ENCODE measurements at regions not wholly inside any gene's neighbourhood (a gene's known extent, or its start where the extent isn't known, plus 50 kb on each side); places are given as distances from the start of the nearest gene placed in this dataset.

DNA sequence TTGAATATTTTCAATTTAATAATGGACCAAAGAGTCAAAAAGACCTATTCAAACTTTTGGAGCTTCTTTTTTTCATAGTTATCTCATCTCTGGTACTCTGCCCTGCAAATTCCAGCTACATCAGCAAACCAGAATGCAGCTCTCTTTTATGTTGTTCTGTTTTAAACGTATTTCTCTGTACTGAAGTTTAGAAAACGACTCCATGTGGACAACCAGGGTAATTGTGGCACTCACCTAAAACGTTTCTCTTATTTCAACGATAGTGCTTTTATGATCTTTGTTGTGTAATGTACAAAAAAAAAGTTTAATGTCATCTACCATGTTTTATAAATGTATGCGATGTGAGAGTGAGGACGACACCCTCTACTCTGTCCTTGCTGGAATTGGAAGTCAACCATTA is 1472.3 kb upstream of the GBE1 start:
- TF ChIP-seq TAF1 (IDR thresholded peaks at IDR 0.05; ENCODE audit: low read depth), result no peak
- TF ChIP-seq EP300 (IDR thresholded peaks at IDR 0.05; ENCODE audit: borderline replicate concordance), result no peak
- TF ChIP-seq, protein P1, sequence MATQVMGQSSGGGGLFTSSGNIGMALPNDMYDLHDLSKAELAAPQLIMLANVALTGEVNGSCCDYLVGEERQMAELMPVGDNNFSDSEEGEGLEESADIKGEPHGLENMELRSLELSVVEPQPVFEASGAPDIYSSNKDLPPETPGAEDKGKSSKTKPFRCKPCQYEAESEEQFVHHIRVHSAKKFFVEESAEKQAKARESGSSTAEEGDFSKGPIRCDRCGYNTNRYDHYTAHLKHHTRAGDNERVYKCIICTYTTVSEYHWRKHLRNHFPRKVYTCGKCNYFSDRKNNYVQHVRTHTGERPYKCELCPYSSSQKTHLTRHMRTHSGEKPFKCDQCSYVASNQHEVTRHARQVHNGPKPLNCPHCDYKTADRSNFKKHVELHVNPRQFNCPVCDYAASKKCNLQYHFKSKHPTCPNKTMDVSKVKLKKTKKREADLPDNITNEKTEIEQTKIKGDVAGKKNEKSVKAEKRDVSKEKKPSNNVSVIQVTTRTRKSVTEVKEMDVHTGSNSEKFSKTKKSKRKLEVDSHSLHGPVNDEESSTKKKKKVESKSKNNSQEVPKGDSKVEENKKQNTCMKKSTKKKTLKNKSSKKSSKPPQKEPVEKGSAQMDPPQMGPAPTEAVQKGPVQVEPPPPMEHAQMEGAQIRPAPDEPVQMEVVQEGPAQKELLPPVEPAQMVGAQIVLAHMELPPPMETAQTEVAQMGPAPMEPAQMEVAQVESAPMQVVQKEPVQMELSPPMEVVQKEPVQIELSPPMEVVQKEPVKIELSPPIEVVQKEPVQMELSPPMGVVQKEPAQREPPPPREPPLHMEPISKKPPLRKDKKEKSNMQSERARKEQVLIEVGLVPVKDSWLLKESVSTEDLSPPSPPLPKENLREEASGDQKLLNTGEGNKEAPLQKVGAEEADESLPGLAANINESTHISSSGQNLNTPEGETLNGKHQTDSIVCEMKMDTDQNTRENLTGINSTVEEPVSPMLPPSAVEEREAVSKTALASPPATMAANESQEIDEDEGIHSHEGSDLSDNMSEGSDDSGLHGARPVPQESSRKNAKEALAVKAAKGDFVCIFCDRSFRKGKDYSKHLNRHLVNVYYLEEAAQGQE (IDR thresholded peaks at IDR 0.05; ENCODE audit: low read depth), result no peak
- no peak for TF ChIP-seq YY1 (IDR thresholded peaks at IDR 0.05; ENCODE audit: low read depth)
- TF ChIP-seq, protein P2, sequence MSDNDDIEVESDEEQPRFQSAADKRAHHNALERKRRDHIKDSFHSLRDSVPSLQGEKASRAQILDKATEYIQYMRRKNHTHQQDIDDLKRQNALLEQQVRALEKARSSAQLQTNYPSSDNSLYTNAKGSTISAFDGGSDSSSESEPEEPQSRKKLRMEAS (IDR thresholded peaks at IDR 0.05), result no peak
- no peak for TF ChIP-seq NFIC (IDR thresholded peaks at IDR 0.05)
- TF ChIP-seq RAD21 (IDR thresholded peaks at IDR 0.05; ENCODE audit: low read depth), result no peak
- TF ChIP-seq EGR1 (IDR thresholded peaks at IDR 0.05), result no peak
- no peak for TF ChIP-seq TEAD4 (IDR thresholded peaks at IDR 0.05)

DNA sequence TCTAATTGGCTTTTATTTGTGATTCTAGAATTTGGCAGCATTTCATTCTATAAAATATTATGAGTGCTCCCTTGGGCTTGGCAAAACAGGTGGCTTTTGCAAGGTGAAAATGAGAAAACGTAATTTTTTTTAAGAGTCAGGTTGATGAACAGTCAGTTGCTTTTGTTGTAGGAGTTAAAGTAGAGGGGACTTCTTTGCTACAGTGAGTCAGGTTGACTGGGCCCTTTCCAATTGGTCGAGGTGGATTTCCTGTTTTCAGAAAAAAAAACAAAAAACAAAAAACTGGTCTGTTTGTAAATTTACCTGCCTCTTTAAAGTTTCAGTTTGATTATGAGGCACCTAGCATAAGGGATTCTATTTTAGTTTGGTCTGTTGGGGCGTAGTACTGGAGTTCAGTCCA is 1469.4 kb upstream of the GBE1 start:
- TF ChIP-seq NFIC (IDR thresholded peaks at IDR 0.05) (no peak), EGR1 (IDR thresholded peaks at IDR 0.05) (no peak)
- TF ChIP-seq, protein P1 (IDR thresholded peaks at IDR 0.05; ENCODE audit: low read depth), result no peak

DNA sequence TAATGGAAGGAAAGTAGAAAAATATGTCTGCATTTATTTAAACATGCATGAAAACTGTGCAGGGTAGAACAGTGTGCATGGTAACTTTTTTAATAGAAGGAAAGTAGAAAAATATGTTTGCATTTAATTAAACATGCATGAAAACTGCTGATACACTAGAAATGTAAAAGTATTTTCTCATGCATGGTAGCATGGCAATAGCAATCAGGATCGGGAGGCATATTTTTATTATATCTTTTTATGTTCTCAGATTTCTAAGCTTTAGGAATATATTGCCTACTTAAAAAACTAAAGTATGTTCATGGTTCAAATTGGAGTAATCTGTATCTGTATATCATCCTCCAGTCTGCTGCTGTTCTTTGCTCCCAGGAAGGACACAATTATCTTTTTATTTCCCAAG is 1468.9 kb upstream of the GBE1 start:
- no peak for TF ChIP-seq TCF12 (IDR thresholded peaks at IDR 0.05; ENCODE audit: low read depth)
- TF ChIP-seq, protein P1 (IDR thresholded peaks at IDR 0.05; ENCODE audit: low read depth), result no peak
- TF ChIP-seq, protein P3, sequence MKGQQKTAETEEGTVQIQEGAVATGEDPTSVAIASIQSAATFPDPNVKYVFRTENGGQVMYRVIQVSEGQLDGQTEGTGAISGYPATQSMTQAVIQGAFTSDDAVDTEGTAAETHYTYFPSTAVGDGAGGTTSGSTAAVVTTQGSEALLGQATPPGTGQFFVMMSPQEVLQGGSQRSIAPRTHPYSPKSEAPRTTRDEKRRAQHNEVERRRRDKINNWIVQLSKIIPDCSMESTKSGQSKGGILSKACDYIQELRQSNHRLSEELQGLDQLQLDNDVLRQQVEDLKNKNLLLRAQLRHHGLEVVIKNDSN (IDR thresholded peaks at IDR 0.05), result no peak

DNA sequence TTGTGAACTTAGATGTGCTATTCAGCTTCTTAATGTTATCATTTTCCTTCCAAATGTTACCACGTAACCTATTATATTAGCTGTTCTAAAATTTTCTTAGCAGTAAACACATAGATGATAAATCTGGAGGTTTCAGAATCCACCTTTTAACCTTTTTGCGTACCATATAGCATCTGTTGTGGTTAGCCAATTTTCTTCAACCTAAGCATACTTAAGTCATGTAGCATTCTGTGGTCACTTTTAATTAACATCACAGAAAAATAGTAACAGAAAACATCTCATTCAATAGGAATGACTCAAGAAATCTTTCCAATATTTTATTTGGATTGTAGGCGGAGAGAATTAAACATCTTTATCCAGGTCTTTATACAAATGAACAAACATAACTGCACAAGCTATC is 1465.3 kb upstream of the GBE1 start:
- TF ChIP-seq FOXM1 (IDR thresholded peaks at IDR 0.05; ENCODE audit: borderline replicate concordance, low read depth), result no peak

DNA sequence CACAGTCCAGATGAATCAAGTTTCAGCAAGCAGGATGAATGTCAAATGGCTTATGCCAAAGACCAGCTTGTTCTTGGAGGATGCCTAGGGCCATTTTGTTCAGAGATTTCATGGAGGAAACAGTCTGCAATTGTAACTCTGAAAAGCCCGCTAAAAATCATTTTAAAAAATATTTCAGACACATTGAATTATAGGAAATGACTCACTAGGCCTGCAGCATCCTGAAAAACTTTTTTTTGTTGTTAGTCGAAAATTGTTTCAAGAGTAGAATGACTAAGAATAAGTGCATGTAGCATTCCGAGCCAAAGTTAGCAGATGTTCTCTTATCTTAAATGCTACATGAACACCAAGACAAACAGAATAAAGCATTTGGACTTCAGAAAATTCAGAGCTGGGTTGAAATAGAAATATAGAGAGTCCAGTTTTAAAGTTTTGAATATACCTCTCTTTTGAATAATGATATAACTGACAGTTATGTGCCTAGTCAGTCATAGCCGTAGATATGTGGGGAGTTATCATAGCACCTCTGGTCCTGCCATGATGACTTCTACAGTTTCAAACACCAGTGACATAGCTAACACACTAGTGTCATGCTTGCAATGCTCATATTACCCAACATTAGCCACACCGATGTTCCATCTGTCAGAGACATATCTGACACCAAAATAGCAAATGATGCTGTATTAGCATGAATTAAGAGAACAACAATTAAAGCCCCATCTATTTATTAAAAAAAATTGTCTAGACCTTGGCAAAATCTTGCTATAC is 1462.8 kb upstream of the GBE1 start:
- TF ChIP-seq TAF1 (IDR thresholded peaks at IDR 0.05; ENCODE audit: low read depth) (no peak), RAD21 (IDR thresholded peaks at IDR 0.05; ENCODE audit: low read depth) (no peak), FOXM1 (IDR thresholded peaks at IDR 0.05; ENCODE audit: borderline replicate concordance, low read depth) (no peak), EGR1 (IDR thresholded peaks at IDR 0.05) (no peak), TEAD4 (IDR thresholded peaks at IDR 0.05) (no peak), NFIC (IDR thresholded peaks at IDR 0.05) (no peak), EP300 (IDR thresholded peaks at IDR 0.05; ENCODE audit: borderline replicate concordance) (no peak), ZBTB7A (IDR thresholded peaks at IDR 0.05; ENCODE audit: low read depth) (no peak)
- TF ChIP-seq, protein P2 (IDR thresholded peaks at IDR 0.05), result no peak

DNA sequence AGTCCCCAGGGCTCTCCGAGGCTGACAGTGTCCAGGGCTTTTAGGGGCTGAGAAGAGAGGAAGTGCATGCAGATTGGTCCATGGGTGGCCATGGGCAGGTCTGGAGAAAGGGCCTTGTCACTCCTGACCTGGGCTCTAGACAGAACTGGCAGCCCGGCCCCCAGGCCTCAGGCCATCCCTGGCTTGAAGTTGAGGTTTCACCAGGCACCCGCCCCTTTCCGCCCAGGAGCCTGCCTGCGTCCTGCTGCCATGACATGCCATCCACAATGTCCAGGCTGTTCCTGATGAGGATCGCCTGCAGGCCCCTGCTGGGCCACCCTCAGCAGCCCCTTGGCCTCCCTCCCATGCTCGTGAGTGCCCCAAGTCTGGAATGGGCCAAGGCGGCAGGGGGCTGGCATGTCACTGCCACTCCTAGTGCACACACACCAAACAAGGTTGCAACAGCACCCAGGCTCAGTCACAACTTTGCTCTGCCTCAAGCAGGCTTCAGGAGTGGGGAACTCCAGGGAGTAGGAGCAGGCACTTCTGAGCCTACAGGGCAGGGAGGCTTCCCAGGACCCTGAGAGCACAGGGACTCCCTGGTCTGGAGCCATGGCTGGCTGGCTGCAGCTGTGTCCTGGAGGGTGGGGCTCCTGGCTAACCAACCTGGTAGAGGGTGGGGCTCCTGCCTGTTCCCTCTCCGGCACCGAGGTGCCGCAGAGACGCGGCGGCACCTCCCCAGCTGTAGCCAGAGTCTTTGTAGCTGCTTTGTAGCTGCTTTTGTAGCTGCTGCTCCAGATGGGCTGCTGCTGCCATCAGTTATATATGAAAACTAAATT is 1457.1 kb upstream of the GBE1 start:
- TF ChIP-seq EP300 (IDR thresholded peaks at IDR 0.05; ENCODE audit: borderline replicate concordance) (no peak), FOXM1 (IDR thresholded peaks at IDR 0.05; ENCODE audit: borderline replicate concordance, low read depth) (no peak), ZBTB7A (IDR thresholded peaks at IDR 0.05; ENCODE audit: low read depth) (no peak), TCF12 (IDR thresholded peaks at IDR 0.05; ENCODE audit: low read depth) (no peak), YY1 (IDR thresholded peaks at IDR 0.05; ENCODE audit: low read depth) (no peak), EGR1 (IDR thresholded peaks at IDR 0.05) (no peak)
- TF ChIP-seq, protein P1 (IDR thresholded peaks at IDR 0.05; ENCODE audit: low read depth), result no peak
